A549 (cell line): ENCODE measurements at regions not wholly inside any gene's neighbourhood (a gene's known extent, or its start where the extent isn't known, plus 50 kb on each side); places are given as distances from the start of the nearest gene placed in this dataset.

Experiments used
- ATAC-seq, 2 experiments: fragments of 200-7000 bp in 1 of 2; fragments of >200 bp in 1 of 2; cut with Nextera tagmentation in 1 of 2; cut with Tn5 transposase in 1 of 2; 3 replicates each; pipeline versions ENCODE4 v1.8.0 to v1.9.1; 2018 to 2020; ENCODE audit warnings: mild to moderate bottlenecking in 1 of 2, moderate library complexity in 1 of 2
- CTCF ChIA-PET: fragments of 300-600 bp; sonication (Branson Sonifier 250); formaldehyde crosslinking; extraction: SDS; loops from one replicate; lab custom pipeline; 2021; ENCODE audit warnings: antibody characterized with exemption, inconsistent platforms; lab: Yijun Ruan, JAX
- POLR2A ChIA-PET: fragments of 350-600 bp; formaldehyde crosslinking; extraction: SDS; loops from one replicate; lab custom pipeline; 2021; ENCODE audit warnings: antibody characterized with exemption, inconsistent platforms; lab: Yijun Ruan, JAX
- DNase-seq, 2 experiments: peaks; one replicate each; pipeline versions ENCODE4 v3.0.0 to v3.0.0-alpha.2; 2011 to 2016; ENCODE audit warnings: low read depth in 1 of 2, low spot score in 1 of 2
- FAIRE-seq: peaks from 2 replicates; lab custom pipeline; 2011; peaks lifted over from hg19 to GRCh38; lab: Jason Lieb, UNC
- H3K27ac ChIP-seq, 2 experiments: fragments of >200 bp; sonication (Bioruptor Twin); formaldehyde crosslinking; 3 replicates each; pipeline ENCODE4 v1.5.1; 2016 to 2017
- H3K4me1 ChIP-seq: fragments of >200 bp; sonication (Bioruptor Twin); formaldehyde crosslinking; 3 replicates; pipeline ENCODE4 v1.6.1; 2016
- H3K4me2 ChIP-seq: fragments of >200 bp; sonication (Bioruptor Twin); formaldehyde crosslinking; 3 replicates; pipeline ENCODE4 v1.6.1; 2016
- H3K4me3 ChIP-seq: fragments of >200 bp; sonication (Bioruptor Twin); formaldehyde crosslinking; 3 replicates; pipeline ENCODE4 v1.5.1; 2016
- H3K9me3 ChIP-seq: fragments of >200 bp; sonication (Bioruptor Twin); formaldehyde crosslinking; 3 replicates; pipeline ENCODE4 v1.6.1; 2016
- CBX8 ChIP-seq: fragments of 200-600 bp; sonication (generic); IDR thresholded peaks from 2 replicates; pipeline ENCODE4 v1.6.1; 2016
- CEBPB ChIP-seq, 2 experiments: fragments of >200 bp in 1 of 2; sonication (Bioruptor Twin) in 1 of 2; formaldehyde crosslinking in 1 of 2; IDR thresholded peaks; 2 replicates each; pipeline ENCODE4 v1.6.1; 2012 to 2016
- EHMT2 ChIP-seq: fragments of 200-600 bp; sonication (generic); IDR thresholded peaks from 2 replicates; pipeline ENCODE4 v1.6.1; 2016; ENCODE audit warnings: antibody characterized with exemption, low read depth, mild to moderate bottlenecking, moderate library complexity
- EP300 ChIP-seq, 2 experiments: fragments of >200 bp; sonication (Bioruptor Twin); formaldehyde crosslinking; IDR thresholded peaks; 2 replicates in 1 of 2; 3 replicates in 1 of 2; pipeline ENCODE4 v1.6.1; 2016 to 2017
- HES2 ChIP-seq: fragments of >200 bp; sonication (Bioruptor Twin); formaldehyde crosslinking; IDR thresholded peaks from 2 replicates; pipeline ENCODE4 v1.6.1; 2016
- HOXB5 ChIP-seq: fragments of 250-450 bp; sonication (Bioruptor Pico); IDR thresholded peaks from 2 replicates; pipeline ENCODE4 v1.5.0; 2020; ENCODE audit warnings: mild to moderate bottlenecking, moderate library complexity
- KDM1A ChIP-seq: fragments of 200-600 bp; sonication (generic); IDR thresholded peaks from 2 replicates; pipeline ENCODE4 v1.6.1; 2016; ENCODE audit warnings: low read depth, mild to moderate bottlenecking
- MYC ChIP-seq: IDR thresholded peaks from 2 replicates; pipeline ENCODE4 v1.6.1; 2012; ENCODE audit warnings: mild to moderate bottlenecking, inconsistent platforms, low read length, improper control_type of control experiment, borderline replicate concordance
- NPAS2 ChIP-seq: fragments of 250-450 bp; sonication (Bioruptor Pico); IDR thresholded peaks from 2 replicates; pipeline ENCODE4 v1.8.0; 2022; ENCODE audit warnings: mild to moderate bottlenecking, moderate library complexity, borderline replicate concordance
- PHF8 ChIP-seq: fragments of 200-600 bp; sonication (generic); IDR thresholded peaks from 2 replicates; pipeline ENCODE4 v1.6.1; 2016; ENCODE audit warnings: low read depth, mild to moderate bottlenecking, antibody characterized with exemption, moderate library complexity, borderline replicate concordance
- RCOR1 ChIP-seq: fragments of 150-350 bp; IDR thresholded peaks from 2 replicates; pipeline ENCODE4 v1.6.1; 2014; ENCODE audit warnings: antibody characterized with exemption, low read length, low read depth
- REST ChIP-seq: fragments of 200-600 bp; sonication (generic); IDR thresholded peaks from 2 replicates; pipeline ENCODE4 v1.6.1; 2016; ENCODE audit warnings: antibody characterized with exemption, mild to moderate bottlenecking, moderate library complexity
- RFX5 ChIP-seq: fragments of 450-650 bp; IDR thresholded peaks from 2 replicates; pipeline ENCODE4 v1.7.1; 2014; ENCODE audit warnings: antibody characterized with exemption, mild to moderate bottlenecking, moderate library complexity
- TFCP2L1 ChIP-seq: fragments of 250-450 bp; sonication (Bioruptor Pico); IDR thresholded peaks from 2 replicates; pipeline ENCODE4 v1.5.0; 2021; ENCODE audit warnings: mild to moderate bottlenecking
- TP53 ChIP-seq: fragments of 250-450 bp; sonication (Bioruptor Pico); IDR thresholded peaks from 2 replicates; pipeline ENCODE4 v1.5.0; 2021; ENCODE audit warnings: mild to moderate bottlenecking, moderate library complexity
- ZC3H11A ChIP-seq: fragments of 450-650 bp; IDR thresholded peaks from 2 replicates; pipeline ENCODE4 v1.6.1; 2014; ENCODE audit warnings: antibody characterized with exemption, mild to moderate bottlenecking
- ZSCAN20 ChIP-seq: fragments of 250-450 bp; sonication (Bioruptor Pico); IDR thresholded peaks from 2 replicates; pipeline ENCODE4 v1.8.0; 2022; ENCODE audit warnings: mild to moderate bottlenecking, moderate library complexity
- WGBS: methylation state at CpG from one replicate; pipeline ENCODE4 v1.1.6; 2017; ENCODE audit errors: missing lambda C conversion rate; 5-methylcytosine and 5-hydroxymethylcytosine counted together
- TF ChIP-seq, protein P1 (sequence below): fragments of 150-350 bp; IDR thresholded peaks from 2 replicates; pipeline ENCODE4 v1.6.1; 2014; ENCODE audit warnings: low read depth, mild to moderate bottlenecking, low read length
- TF ChIP-seq, protein P2 (sequence below): fragments of 250-450 bp; sonication (Bioruptor Pico); IDR thresholded peaks from 2 replicates; pipeline ENCODE4 v1.5.0; 2021; ENCODE audit warnings: mild to moderate bottlenecking, moderate library complexity, borderline replicate concordance
- TF ChIP-seq, protein P3 (sequence below): fragments of 250-450 bp; sonication (Bioruptor Pico); IDR thresholded peaks from 2 replicates; pipeline ENCODE4 v1.5.0; 2020; ENCODE audit warnings: low read depth, mild to moderate bottlenecking, moderate library complexity

DNA sequence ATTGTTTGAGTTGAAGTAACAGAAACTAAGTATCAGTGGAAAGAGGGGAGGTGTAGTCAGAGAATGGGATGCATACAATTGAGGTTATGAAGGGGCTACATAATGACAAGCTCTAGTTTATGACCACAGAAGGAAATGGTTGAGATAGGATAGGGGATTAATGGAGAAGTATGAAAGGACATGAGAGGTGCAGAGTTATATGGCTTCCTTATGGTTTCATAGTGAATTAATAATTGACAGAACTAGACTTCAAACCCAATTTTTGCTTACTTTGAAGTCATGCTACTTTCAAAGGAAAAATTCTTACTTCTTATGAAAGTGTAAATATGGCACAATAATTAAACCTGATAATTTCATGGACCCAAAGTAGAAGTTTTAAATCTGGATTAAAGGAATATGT lies 340.3 kb upstream of the LRRC4C start (continued):
- TF ChIP-seq REST: no peak
- TF ChIP-seq, all 56 proteins: peak for 0

DNA sequence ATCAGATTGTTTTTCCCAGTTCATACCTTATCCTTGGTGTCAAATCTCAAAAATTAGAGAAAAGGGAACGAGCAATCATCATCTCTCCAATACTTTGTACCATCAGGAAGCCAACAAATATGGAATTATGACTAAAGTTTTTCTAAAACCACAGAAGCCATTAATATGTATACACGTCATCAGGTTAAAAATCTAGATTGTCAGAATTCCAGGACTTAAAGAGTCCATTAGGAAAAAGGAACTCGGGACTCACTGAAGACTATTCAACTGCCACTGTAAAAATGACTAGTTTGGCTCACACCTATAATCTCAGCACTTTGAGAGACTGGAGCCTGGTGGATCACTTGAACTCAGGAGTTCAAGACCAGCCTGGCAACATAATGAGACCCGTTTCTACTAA lies 344.4 kb upstream of the LRRC4C start:
- FAIRE-seq: no peak
- H3K4me1 ChIP-seq: no peaks in the 10 kb centered on the region
- WGBS: under 1% methylated on average over 4 of the region's 4 CpGs
- no peak overlapping the region for H3K4me2 ChIP-seq
- no peak for ATAC-seq
- no peak for DNase-seq
- H3K9me3 ChIP-seq: no peaks in the 10 kb centered on the region; the same call in 2 of the 3 replicates
- ChIA-PET CTCF (no interaction called here), POLR2A (no interaction called here)
- no peak for TF ChIP-seq MYC
- TF ChIP-seq, protein P1, sequence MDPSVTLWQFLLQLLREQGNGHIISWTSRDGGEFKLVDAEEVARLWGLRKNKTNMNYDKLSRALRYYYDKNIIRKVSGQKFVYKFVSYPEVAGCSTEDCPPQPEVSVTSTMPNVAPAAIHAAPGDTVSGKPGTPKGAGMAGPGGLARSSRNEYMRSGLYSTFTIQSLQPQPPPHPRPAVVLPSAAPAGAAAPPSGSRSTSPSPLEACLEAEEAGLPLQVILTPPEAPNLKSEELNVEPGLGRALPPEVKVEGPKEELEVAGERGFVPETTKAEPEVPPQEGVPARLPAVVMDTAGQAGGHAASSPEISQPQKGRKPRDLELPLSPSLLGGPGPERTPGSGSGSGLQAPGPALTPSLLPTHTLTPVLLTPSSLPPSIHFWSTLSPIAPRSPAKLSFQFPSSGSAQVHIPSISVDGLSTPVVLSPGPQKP: no peak
- no peak for TF ChIP-seq HES2
- TF ChIP-seq NPAS2 (CRISPR knock-in tag): no peak
- TF ChIP-seq TFCP2L1: no peak
- no peak overlapping the region for H3K4me3 ChIP-seq
- H3K27ac ChIP-seq: no peak overlapping the region

- ChIA-PET CTCF (no interaction called here), POLR2A (no interaction called here)
- no peak overlapping the region for H3K4me2 ChIP-seq
- ATAC-seq (no peak), DNase-seq (no peak), FAIRE-seq (no peak)
- TF ChIP-seq, protein P2, sequence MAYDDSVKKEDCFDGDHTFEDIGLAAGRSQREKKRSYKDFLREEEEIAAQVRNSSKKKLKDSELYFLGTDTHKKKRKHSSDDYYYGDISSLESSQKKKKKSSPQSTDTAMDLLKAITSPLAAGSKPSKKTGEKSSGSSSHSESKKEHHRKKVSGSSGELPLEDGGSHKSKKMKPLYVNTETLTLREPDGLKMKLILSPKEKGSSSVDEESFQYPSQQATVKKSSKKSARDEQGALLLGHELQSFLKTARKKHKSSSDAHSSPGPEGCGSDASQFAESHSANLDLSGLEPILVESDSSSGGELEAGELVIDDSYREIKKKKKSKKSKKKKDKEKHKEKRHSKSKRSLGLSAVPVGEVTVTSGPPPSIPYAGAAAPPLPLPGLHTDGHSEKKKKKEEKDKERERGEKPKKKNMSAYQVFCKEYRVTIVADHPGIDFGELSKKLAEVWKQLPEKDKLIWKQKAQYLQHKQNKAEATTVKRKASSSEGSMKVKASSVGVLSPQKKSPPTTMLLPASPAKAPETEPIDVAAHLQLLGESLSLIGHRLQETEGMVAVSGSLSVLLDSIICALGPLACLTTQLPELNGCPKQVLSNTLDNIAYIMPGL (CRISPR knock-in tag): no peak
- TF ChIP-seq HOXB5 (CRISPR knock-in tag) (no peak), PHF8 (no peak), CBX8 (no peak), RCOR1 (no peak), TP53 (CRISPR knock-in tag) (no peak), TFCP2L1 (no peak), CEBPB (IDR thresholded peaks at IDR 0.05) (no peak), ZC3H11A (no peak), EP300 (IDR thresholded peaks at IDR 0.05) (no peak), EHMT2 (no peak), KDM1A (no peak), RFX5 (no peak), ZSCAN20 (CRISPR knock-in tag) (no peak), NPAS2 (CRISPR knock-in tag) (no peak)
- TF ChIP-seq, protein P3, sequence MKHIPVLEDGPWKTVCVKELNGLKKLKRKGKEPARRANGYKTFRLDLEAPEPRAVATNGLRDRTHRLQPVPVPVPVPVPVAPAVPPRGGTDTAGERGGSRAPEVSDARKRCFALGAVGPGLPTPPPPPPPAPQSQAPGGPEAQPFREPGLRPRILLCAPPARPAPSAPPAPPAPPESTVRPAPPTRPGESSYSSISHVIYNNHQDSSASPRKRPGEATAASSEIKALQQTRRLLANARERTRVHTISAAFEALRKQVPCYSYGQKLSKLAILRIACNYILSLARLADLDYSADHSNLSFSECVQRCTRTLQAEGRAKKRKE: no peak
- TF ChIP-seq, protein P1: no peak
- H3K9me3 ChIP-seq: 0 out of 3 replicates have a peak, but pooled peaks cover 5% of the 10 kb centered on the region
- no peak overlapping the region for H3K4me3 ChIP-seq
- no peaks in the 10 kb centered on the region for H3K4me1 ChIP-seq
- no peak overlapping the region for H3K27ac ChIP-seq
These were observed 356.9 kb upstream of the LRRC4C start for GRCh38 chr11:41816396-41816795.
